ENCODE measurements at regions not wholly inside any gene's neighbourhood (a gene's known extent, or its start where the extent isn't known, plus 50 kb on each side); places are given as distances from the start of the nearest gene placed in this dataset.
"Not testable (repeated sequence)": the region's sequence is repeated elsewhere in the genome, so short reads cannot be mapped to it uniquely, and the experiment has no call there.

GRCh38 chrX:3485727-3486126 is 139.3 kb upstream of the MXRA5 start:
- DNase-seq (no peak), ATAC-seq (ENCODE audit: low read depth) (no peak)
- no peak overlapping the region for H3K27ac Mint-ChIP-seq
- POLR2A ChIA-PET: no interaction called here
- H3K36me3 Mint-ChIP-seq: no peaks in the 10 kb centered on the region
- H3K9me3 Mint-ChIP-seq: no peaks in the 10 kb centered on the region
- no peaks in the 10 kb centered on the region for H3K27me3 Mint-ChIP-seq
- no peak overlapping the region for H3K4me3 Mint-ChIP-seq
- H3K4me1 Mint-ChIP-seq: no peaks in the 10 kb centered on the region

- no peak for ATAC-seq (ENCODE audit: low read depth)
- Mint-ChIP-seq H3K9me3 (no peaks in the 10 kb centered on the region), H3K4me1 (no peaks in the 10 kb centered on the region), H3K27ac (no peak overlapping the region), H3K27me3 (no peaks in the 10 kb centered on the region), H3K36me3 (no peaks in the 10 kb centered on the region), H3K4me3 (no peak overlapping the region)
- POLR2A ChIA-PET: no interaction called here
- no peak for DNase-seq
Observed at GRCh38 chrX:3479026-3479425, 132.6 kb upstream of the MXRA5 start.

GRCh38 chrX:3476973-3477372 is 130.5 kb upstream of the MXRA5 start:
- H3K27ac Mint-ChIP-seq: no peak overlapping the region
- no peaks in the 10 kb centered on the region for H3K27me3 Mint-ChIP-seq
- POLR2A ChIA-PET: no interaction called here
- H3K9me3 Mint-ChIP-seq: no peaks in the 10 kb centered on the region
- no peaks in the 10 kb centered on the region for H3K4me1 Mint-ChIP-seq
- DNase-seq (no peak), ATAC-seq (ENCODE audit: low read depth) (no peak)
- no peaks in the 10 kb centered on the region for H3K36me3 Mint-ChIP-seq
- H3K4me3 Mint-ChIP-seq: no peak overlapping the region

- POLR2A ChIA-PET; H3K36me3 Mint-ChIP-seq; DNase-seq; H3K27me3 Mint-ChIP-seq; ATAC-seq (ENCODE audit: low read depth); H3K27ac Mint-ChIP-seq; H3K4me3 Mint-ChIP-seq; H3K9me3 Mint-ChIP-seq; H3K4me1 Mint-ChIP-seq: not testable (repeated sequence)
Observed at GRCh38 chrX:3470211-3470679, 123.8 kb upstream of the MXRA5 start.

- Mint-ChIP-seq H3K4me3 (no peak overlapping the region), H3K27ac (no peak overlapping the region), H3K36me3 (no peaks in the 10 kb centered on the region), H3K9me3 (no peaks in the 10 kb centered on the region), H3K27me3 (no peaks in the 10 kb centered on the region), H3K4me1 (no peaks in the 10 kb centered on the region)
- POLR2A ChIA-PET: no interaction called here
- DNase-seq (no peak), ATAC-seq (ENCODE audit: low read depth) (no peak)
Observed at GRCh38 chrX:3468031-3468430, 121.6 kb upstream of the MXRA5 start.

GRCh38 chrX:3465017-3465416 is 118.6 kb upstream of the MXRA5 start:
- H3K27me3 Mint-ChIP-seq: no peaks in the 10 kb centered on the region
- no peaks in the 10 kb centered on the region for H3K9me3 Mint-ChIP-seq
- ATAC-seq (ENCODE audit: low read depth) (no peak), DNase-seq (no peak)
- no peaks in the 10 kb centered on the region for H3K36me3 Mint-ChIP-seq
- no peak overlapping the region for H3K27ac Mint-ChIP-seq
- POLR2A ChIA-PET: no interaction called here
- no peak overlapping the region for H3K4me3 Mint-ChIP-seq
- no peaks in the 10 kb centered on the region for H3K4me1 Mint-ChIP-seq

- DNase-seq: no peak
- Mint-ChIP-seq H3K4me1 (no peaks in the 10 kb centered on the region), H3K9me3 (no peaks in the 10 kb centered on the region), H3K4me3 (no peak overlapping the region), H3K36me3 (no peaks in the 10 kb centered on the region), H3K27me3 (no peaks in the 10 kb centered on the region), H3K27ac (no peak overlapping the region)
- POLR2A ChIA-PET: no interaction called here
- no peak for ATAC-seq (ENCODE audit: low read depth)
Observed at GRCh38 chrX:3462166-3462508, 115.7 kb upstream of the MXRA5 start.

- POLR2A ChIA-PET: no interaction called here
- no peaks in the 10 kb centered on the region for H3K9me3 Mint-ChIP-seq
- H3K4me3 Mint-ChIP-seq: no peak overlapping the region
- no peaks in the 10 kb centered on the region for H3K4me1 Mint-ChIP-seq
- ATAC-seq (ENCODE audit: low read depth) (no peak), DNase-seq (no peak)
- H3K27ac Mint-ChIP-seq: no peak overlapping the region
- H3K36me3 Mint-ChIP-seq: no peaks in the 10 kb centered on the region
- no peaks in the 10 kb centered on the region for H3K27me3 Mint-ChIP-seq
Observed at GRCh38 chrX:3461397-3462165, 115.1 kb upstream of the MXRA5 start.

- H3K4me1 Mint-ChIP-seq: no peaks in the 10 kb centered on the region
- no peaks in the 10 kb centered on the region for H3K27me3 Mint-ChIP-seq
- H3K9me3 Mint-ChIP-seq: no peaks in the 10 kb centered on the region
- no peak overlapping the region for H3K27ac Mint-ChIP-seq
- no peak overlapping the region for H3K4me3 Mint-ChIP-seq
- H3K36me3 Mint-ChIP-seq: no peaks in the 10 kb centered on the region
- POLR2A ChIA-PET: no interaction called here
- DNase-seq: no peak
- no peak for ATAC-seq (ENCODE audit: low read depth)
Observed at GRCh38 chrX:3455796-3456195, 109.3 kb upstream of the MXRA5 start.

GRCh38 chrX:3451571-3451970 is 105.1 kb upstream of the MXRA5 start:
- H3K4me3 Mint-ChIP-seq: no peak overlapping the region
- ATAC-seq (ENCODE audit: low read depth): no peak
- no peak overlapping the region for H3K27ac Mint-ChIP-seq
- POLR2A ChIA-PET: no interaction called here
- no peak for DNase-seq
- no peaks in the 10 kb centered on the region for H3K4me1 Mint-ChIP-seq
- H3K9me3 Mint-ChIP-seq: no peaks in the 10 kb centered on the region
- no peaks in the 10 kb centered on the region for H3K27me3 Mint-ChIP-seq
- H3K36me3 Mint-ChIP-seq: no peaks in the 10 kb centered on the region

GRCh38 chrX:3450881-3451570 is 104.6 kb upstream of the MXRA5 start:
- no peak overlapping the region for H3K4me3 Mint-ChIP-seq
- POLR2A ChIA-PET: no interaction called here
- H3K27ac Mint-ChIP-seq: no peak overlapping the region
- H3K4me1 Mint-ChIP-seq: no peaks in the 10 kb centered on the region
- no peaks in the 10 kb centered on the region for H3K27me3 Mint-ChIP-seq
- no peaks in the 10 kb centered on the region for H3K9me3 Mint-ChIP-seq
- DNase-seq (no peak), ATAC-seq (ENCODE audit: low read depth) (no peak)
- no peaks in the 10 kb centered on the region for H3K36me3 Mint-ChIP-seq

GRCh38 chrX:3449287-3449686 is 102.8 kb upstream of the MXRA5 start:
- Mint-ChIP-seq H3K27ac (no peak overlapping the region), H3K36me3 (no peaks in the 10 kb centered on the region), H3K4me3 (no peak overlapping the region), H3K4me1 (no peaks in the 10 kb centered on the region), H3K9me3 (no peaks in the 10 kb centered on the region), H3K27me3 (no peaks in the 10 kb centered on the region)
- ATAC-seq (ENCODE audit: low read depth) (no peak), DNase-seq (no peak)
- POLR2A ChIA-PET: no interaction called here

GRCh38 chrX:3448563-3448962 is 102.1 kb upstream of the MXRA5 start:
- no peaks in the 10 kb centered on the region for H3K4me1 Mint-ChIP-seq
- H3K9me3 Mint-ChIP-seq: no peaks in the 10 kb centered on the region
- H3K27ac Mint-ChIP-seq: no peak overlapping the region
- no peak overlapping the region for H3K4me3 Mint-ChIP-seq
- ATAC-seq (ENCODE audit: low read depth) (no peak), DNase-seq (no peak)
- POLR2A ChIA-PET: no interaction called here
- no peaks in the 10 kb centered on the region for H3K36me3 Mint-ChIP-seq
- H3K27me3 Mint-ChIP-seq: no peaks in the 10 kb centered on the region

- DNase-seq (no peak), ATAC-seq (ENCODE audit: low read depth) (no peak)
- Mint-ChIP-seq H3K36me3 (no peaks in the 10 kb centered on the region), H3K4me3 (no peak overlapping the region), H3K27ac (no peak overlapping the region), H3K4me1 (no peaks in the 10 kb centered on the region), H3K27me3 (no peaks in the 10 kb centered on the region), H3K9me3 (no peaks in the 10 kb centered on the region)
- POLR2A ChIA-PET: no interaction called here
Observed at GRCh38 chrX:3445806-3446490, 99.5 kb upstream of the MXRA5 start.
